Neural crest cell (in vitro differentiated cells): ENCODE measurements at regions not wholly inside any gene's neighbourhood (a gene's known extent, or its start where the extent isn't known, plus 50 kb on each side); places are given as distances from the start of the nearest gene placed in this dataset.

Experiments used
- DNase-seq: peaks from one replicate; pipeline ENCODE4 v3.0.0; 2021; ENCODE audit warnings: low read depth, mixed read lengths, low spot score
- H3K27ac Mint-ChIP-seq: one replicate; pipeline ENCODE4 v1.8.0; 2021; ENCODE audit warnings: mild to moderate bottlenecking, mixed read lengths; ENCODE audit not compliant: unreplicated experiment
- H3K27me3 Mint-ChIP-seq: 2 replicates; pipeline ENCODE4 v1.8.0; 2021; ENCODE audit warnings: low read depth, mild to moderate bottlenecking, mixed read lengths
- H3K36me3 Mint-ChIP-seq: 2 replicates; pipeline ENCODE4 v1.8.0; 2021; ENCODE audit warnings: low read depth, mild to moderate bottlenecking, mixed read lengths
- H3K4me1 Mint-ChIP-seq: 2 replicates; pipeline ENCODE4 v1.8.0; 2021; ENCODE audit warnings: mixed read lengths
- H3K4me3 Mint-ChIP-seq: one replicate; pipeline ENCODE4 v1.8.0; 2021; ENCODE audit warnings: mild to moderate bottlenecking, mixed read lengths
- H3K9me3 Mint-ChIP-seq: 2 replicates; pipeline ENCODE4 v1.8.0; 2021; ENCODE audit warnings: mixed read lengths
- TF ChIP-seq, protein P1 (sequence below): fragments of 200-600 bp; sonication (generic); conservative IDR thresholded peaks from 2 replicates; pipeline ENCODE4 v1.5.0; 2021; ENCODE audit warnings: antibody characterized with exemption, mild to moderate bottlenecking

GRCh38 chr6:102679865-102680264 is 1286.4 kb downstream of the GRIK2 start:
- DNase-seq = no peak
- H3K9me3 Mint-ChIP-seq = no peaks in the 10 kb centered on the region
- H3K4me3 Mint-ChIP-seq = no peak overlapping the region
- H3K4me1 Mint-ChIP-seq = no peaks in the 10 kb centered on the region
- TF ChIP-seq, protein P1, sequence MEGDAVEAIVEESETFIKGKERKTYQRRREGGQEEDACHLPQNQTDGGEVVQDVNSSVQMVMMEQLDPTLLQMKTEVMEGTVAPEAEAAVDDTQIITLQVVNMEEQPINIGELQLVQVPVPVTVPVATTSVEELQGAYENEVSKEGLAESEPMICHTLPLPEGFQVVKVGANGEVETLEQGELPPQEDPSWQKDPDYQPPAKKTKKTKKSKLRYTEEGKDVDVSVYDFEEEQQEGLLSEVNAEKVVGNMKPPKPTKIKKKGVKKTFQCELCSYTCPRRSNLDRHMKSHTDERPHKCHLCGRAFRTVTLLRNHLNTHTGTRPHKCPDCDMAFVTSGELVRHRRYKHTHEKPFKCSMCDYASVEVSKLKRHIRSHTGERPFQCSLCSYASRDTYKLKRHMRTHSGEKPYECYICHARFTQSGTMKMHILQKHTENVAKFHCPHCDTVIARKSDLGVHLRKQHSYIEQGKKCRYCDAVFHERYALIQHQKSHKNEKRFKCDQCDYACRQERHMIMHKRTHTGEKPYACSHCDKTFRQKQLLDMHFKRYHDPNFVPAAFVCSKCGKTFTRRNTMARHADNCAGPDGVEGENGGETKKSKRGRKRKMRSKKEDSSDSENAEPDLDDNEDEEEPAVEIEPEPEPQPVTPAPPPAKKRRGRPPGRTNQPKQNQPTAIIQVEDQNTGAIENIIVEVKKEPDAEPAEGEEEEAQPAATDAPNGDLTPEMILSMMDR = no peak
- H3K27me3 Mint-ChIP-seq = no peaks in the 10 kb centered on the region
- H3K36me3 Mint-ChIP-seq = no peaks in the 10 kb centered on the region
- no peak overlapping the region for H3K27ac Mint-ChIP-seq

DNA sequence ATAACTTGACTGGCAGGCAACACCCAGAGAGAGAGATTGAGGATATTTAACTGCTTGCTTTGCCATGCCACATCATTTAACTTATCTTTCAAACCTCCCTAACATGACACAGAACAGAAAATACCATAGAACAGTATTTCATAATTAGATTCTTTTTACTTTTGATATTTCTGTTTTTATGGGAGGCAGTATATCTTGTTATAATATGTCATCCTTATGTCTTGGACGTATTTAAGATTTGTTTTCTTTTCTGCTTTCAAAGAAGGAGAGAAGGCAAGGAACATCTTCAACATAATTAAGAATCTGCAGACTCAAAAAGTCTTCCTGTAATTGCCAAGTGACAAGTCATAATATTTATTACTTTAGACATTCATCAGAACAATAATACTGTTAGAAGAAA is 1283.7 kb downstream of the GRIK2 start:
- no peak for DNase-seq
- Mint-ChIP-seq H3K4me1 (no peaks in the 10 kb centered on the region), H3K27me3 (no peaks in the 10 kb centered on the region), H3K36me3 (no peaks in the 10 kb centered on the region), H3K9me3 (no peaks in the 10 kb centered on the region), H3K4me3 (no peak overlapping the region), H3K27ac (no peak overlapping the region)
- TF ChIP-seq, protein P1 = no peak

- Mint-ChIP-seq H3K4me1 (no peaks in the 10 kb centered on the region), H3K9me3 (no peaks in the 10 kb centered on the region), H3K4me3 (no peak overlapping the region), H3K27ac (no peak overlapping the region), H3K36me3 (no peaks in the 10 kb centered on the region), H3K27me3 (no peaks in the 10 kb centered on the region)
- DNase-seq = no peak
- TF ChIP-seq, protein P1 = no peak
Measured at GRCh38 chr6:102670735-102671134, 1277.2 kb downstream of the GRIK2 start.

DNA sequence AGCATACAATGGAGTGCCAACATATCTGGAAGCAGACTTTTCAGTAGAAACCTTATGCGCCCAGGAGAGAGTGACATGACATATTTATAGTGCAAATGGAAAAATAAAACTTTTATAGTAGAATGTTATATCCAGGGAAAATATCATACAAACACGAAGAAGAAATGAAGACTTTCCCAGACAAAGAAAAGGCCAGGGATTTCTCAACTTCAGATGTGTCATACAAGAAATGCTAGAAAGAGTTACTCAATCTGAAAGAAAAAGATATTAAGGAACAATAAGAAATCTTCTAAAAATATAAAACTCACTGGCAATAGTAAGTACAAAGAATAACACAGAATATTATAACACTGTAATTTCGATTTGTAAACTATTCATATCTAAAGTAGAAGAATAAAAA is 1269.3 kb downstream of the GRIK2 start:
- Mint-ChIP-seq H3K36me3 (no peaks in the 10 kb centered on the region), H3K9me3 (no peaks in the 10 kb centered on the region), H3K27me3 (no peaks in the 10 kb centered on the region), H3K4me3 (no peak overlapping the region), H3K27ac (no peak overlapping the region), H3K4me1 (no peaks in the 10 kb centered on the region)
- TF ChIP-seq, protein P1 = no peak
- DNase-seq = no peak

DNA sequence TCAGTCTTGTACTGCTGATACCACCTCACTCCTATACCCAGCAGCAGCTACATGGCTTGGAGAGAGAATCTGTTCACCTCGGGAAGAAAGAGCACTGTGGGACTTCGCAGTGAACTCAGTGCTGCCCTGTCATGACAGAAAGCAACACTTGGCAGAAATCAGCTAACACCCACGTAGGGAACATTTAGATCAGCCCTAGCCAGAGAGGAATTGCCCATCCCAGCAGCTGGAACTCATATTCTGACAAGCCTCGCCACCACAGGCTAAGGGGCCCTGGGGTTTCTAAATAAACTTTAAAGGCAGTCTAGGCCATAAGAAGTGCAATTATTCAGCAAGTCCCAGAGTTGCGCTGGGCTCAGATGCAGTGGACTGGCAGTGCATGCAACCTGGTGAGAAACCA is 1266.8 kb downstream of the GRIK2 start:
- Mint-ChIP-seq H3K27ac (no peak overlapping the region), H3K36me3 (no peaks in the 10 kb centered on the region), H3K4me1 (no peaks in the 10 kb centered on the region), H3K27me3 (no peaks in the 10 kb centered on the region), H3K4me3 (no peak overlapping the region), H3K9me3 (no peaks in the 10 kb centered on the region)
- DNase-seq = no peak
- TF ChIP-seq, protein P1 = no peak

GRCh38 chr6:102655823-102656222 is 1262.3 kb downstream of the GRIK2 start:
- Mint-ChIP-seq H3K27me3 (no peaks in the 10 kb centered on the region), H3K27ac (no peak overlapping the region), H3K9me3 (peaks cover 3% of the 10 kb centered on the region), H3K36me3 (no peaks in the 10 kb centered on the region), H3K4me1 (no peaks in the 10 kb centered on the region), H3K4me3 (no peak overlapping the region)
- TF ChIP-seq, protein P1 = no peak
- no peak for DNase-seq
